HG02973 (cell line): ENCODE measurements at regions not wholly inside any gene's neighbourhood (a gene's known extent, or its start where the extent isn't known, plus 50 kb on each side); places are given as distances from the start of the nearest gene placed in this dataset.
A peak's percentile ranks its signal among the peaks of the same experiment; 100 is the strongest.

ENCODE experiments used
- ATAC-seq: cut with Tn5 transposase; IDR thresholded peaks from one replicate; pipeline ENCODE4 v1.9.1; 2021; ENCODE audit warnings: moderate library complexity; ENCODE audit not compliant: unreplicated experiment

GRCh38 chr5:42337143-42337542 lies 86.1 kb upstream of the GHR start:
- no peak for ATAC-seq

DNA sequence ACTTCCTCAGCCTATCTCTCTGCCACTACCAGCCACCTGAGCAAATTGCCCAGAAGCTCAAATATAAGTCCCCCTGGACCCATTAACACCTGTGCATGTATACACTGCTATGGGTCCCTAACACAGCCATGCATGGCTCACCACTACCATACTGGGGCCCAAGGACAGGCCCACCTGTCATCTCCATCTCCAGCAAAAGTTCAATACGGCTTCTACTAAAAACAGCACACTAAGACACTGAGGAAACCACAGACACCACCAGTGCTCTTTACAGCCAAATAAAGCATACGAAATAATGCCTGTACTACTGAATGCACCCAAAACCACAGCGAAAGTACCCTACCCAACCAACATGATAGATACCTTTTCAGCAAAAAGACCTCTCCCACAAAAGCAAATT lies 85.6 kb upstream of the GHR start:
- ATAC-seq, result no peak

- ATAC-seq, result no peak
These were observed 85.1 kb upstream of the GHR start for GRCh38 chr5:42338136-42338535.

DNA sequence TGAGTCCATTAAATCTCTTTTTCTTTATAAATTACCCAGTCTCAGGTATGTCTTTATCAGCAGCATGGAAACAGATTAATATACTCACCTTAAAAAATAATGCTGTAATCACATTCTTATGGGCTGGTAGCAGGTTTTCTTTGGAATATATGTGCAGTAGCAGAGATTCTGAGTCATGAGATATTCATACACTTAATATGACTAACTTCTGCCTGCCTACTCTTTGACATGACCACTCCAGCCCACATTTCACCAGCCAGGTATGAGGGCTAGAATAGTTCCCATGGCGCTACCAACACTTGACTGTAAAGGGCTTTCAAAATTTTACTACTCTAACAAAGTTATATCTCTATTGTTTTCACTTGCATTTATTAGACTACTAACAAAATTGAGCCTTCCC lies 74.1 kb upstream of the GHR start:
- ATAC-seq, result no peak

- ATAC-seq, result no peak
These were observed 71.3 kb upstream of the GHR start for GRCh38 chr5:42351956-42352355.

DNA sequence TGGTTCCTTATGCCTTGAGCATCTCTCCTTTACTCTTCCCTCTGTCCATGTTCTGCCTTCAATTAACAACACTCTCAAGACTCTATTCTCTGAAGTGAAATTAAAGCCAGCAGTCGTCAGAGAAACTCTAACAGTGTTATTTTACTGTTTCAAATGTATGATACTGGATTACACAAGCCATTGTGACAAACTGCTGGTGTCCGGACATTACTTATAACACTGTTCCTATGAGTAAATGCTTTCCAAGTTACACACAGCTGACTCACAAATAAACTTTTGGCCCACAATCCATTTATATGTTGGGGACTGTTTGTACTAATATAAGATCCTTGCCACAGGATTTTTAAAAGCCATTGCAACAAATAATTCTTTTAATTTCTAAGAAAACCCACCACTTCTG lies 63.2 kb upstream of the GHR start:
- no peak for ATAC-seq

DNA sequence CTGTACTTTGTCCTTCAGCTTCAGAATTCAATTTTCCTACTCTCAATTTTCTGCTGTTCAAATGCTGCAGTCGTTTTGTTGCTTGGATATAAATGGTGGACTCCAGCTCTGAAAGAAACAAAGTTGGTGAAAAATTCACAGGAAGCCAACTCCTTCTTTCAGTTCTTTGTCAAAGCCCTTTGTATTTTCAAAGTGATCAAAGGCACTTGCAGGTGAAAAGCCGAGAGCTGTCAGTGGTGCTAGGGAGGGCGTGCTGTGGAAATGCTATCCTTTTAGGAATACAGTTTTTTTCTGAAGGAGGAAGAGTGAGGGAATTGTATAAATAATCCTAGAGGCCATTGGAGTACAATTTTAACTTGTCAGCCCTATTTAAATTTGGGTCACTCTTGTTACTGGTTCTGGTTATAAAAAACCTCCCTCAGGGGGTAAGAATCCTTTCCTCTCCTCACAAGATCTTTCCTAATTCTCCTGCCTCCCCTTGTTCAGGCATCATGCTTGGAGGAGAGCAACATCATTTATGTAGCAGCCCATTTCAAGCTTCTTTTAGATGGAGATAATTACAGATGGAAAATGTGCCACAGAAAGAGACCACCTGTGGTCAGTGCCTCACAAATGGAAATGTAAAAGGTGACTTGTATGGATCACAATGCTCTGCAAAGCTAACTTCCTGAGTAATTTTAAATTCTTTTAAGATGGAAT lies 62.5 kb upstream of the GHR start:
- no peak for ATAC-seq

GRCh38 chr5:42361315-42361688 lies 61.9 kb upstream of the GHR start:
- ATAC-seq, result no peak

DNA sequence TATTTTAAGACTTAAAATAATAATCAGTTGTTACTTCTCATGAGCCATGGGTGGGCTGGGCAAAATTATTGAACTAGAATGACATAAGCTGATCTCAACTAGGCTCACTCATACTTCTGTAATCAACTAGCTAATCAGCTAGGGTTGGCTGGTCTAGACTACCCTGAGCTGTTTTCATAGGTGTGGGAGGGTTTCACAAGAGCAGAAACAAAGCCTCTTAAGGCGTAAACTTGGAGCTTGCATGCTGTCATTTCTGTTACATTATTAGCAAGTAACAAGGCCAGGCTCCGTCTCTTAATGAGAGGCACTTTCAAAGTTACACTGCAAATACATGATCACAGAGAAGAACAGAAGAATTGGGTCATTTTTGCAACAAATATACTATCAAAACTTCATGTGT lies 57.2 kb upstream of the GHR start:
- peak; percentile 49 for ATAC-seq
